GM18499 (cell line): ENCODE measurements at regions not wholly inside any gene's neighbourhood (a gene's known extent, or its start where the extent isn't known, plus 50 kb on each side); places are given as distances from the start of the nearest gene placed in this dataset.

Source experiments
- ATAC-seq: cut with Tn5 transposase; IDR thresholded peaks from one replicate; pipeline ENCODE4 v1.9.1; 2021; ENCODE audit warnings: moderate number of reproducible peaks; ENCODE audit not compliant: insufficient read depth, unreplicated experiment

GRCh38 chrX:134172588-134173259, 64.3 kb upstream of the CCDC160 start:
- ATAC-seq: no peak

- ATAC-seq: no peak
These were observed 63.3 kb upstream of the CCDC160 start for GRCh38 chrX:134173541-134174272.

- no peak for ATAC-seq
These were observed 62.7 kb upstream of the CCDC160 start for GRCh38 chrX:134174273-134174660.

DNA sequence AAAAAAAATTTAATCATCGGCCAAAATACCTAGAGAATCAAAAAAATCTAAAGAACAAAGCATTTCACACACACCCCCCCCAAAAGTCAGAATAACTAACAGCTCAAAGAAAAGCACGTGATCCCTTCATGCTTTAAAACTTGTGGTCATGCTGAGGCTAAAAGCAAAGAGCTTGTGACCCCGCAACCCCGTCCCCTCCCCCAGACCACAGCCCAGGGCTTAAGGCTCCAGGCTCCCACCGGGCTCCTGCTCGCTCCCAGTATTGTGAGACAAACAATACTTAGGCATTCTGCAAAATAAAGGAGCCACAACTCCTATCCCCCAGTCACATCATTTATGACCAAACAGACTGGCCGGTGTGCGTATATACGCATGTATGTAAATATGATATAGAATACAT, 62.1 kb upstream of the CCDC160 start:
- no peak for ATAC-seq

- no peak for ATAC-seq
These were observed 59.5 kb upstream of the CCDC160 start for GRCh38 chrX:134177527-134177926.

DNA sequence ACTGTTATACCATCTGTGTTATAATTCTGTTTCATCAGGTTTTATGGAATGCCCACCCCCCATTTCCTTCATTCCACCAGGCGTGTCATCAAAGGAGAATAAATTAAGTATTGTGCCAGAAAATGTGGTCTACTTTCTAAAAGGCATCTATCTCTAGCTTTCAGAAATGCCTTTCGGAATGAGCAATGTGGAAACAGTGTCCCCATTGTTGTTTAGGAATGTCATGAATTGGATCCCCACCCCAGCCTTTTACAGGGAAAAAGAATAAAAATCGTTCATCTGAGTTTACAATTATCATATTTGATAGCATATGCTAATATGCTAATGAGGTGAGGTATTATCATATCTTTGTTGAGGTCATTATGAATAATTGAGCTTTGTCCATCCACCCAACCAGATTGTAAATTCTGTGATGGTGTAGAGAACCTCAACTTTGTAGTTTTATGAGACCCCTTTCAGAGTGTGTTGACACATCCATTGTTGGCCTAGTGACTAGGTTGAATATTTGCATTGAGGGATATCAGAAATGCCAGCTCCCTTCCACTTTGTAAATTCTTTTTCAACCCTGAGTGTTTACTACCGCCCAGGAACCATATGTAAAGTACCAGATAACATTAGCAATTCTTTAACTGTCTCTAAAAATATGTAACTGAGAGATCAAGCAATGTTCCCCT, 56.2 kb upstream of the CCDC160 start:
- no peak for ATAC-seq

- ATAC-seq: no peak
These were observed 55.7 kb upstream of the CCDC160 start for GRCh38 chrX:134181275-134181660.

DNA sequence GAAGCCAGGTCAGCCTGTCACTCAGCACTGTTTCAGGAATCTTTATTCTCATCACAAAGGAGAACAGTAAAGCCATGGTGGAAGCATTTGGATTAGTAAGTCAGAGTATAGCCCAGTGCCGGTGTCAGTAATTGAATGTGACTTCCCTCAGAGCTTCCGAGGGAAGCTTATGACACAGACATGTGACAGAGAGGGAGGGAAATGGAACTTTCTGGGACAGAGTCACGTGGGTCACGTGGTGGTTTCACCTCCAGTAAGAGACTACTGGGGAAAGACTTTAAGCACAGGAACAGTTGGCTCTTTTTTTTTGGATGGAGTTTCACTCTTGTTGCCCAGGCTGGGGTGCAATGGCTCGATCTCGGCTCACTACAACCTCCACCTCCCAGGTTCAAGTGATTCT, 53.3 kb upstream of the CCDC160 start:
- ATAC-seq: no peak

- ATAC-seq: no peak
These were observed 52.0 kb upstream of the CCDC160 start for GRCh38 chrX:134184936-134185335.

DNA sequence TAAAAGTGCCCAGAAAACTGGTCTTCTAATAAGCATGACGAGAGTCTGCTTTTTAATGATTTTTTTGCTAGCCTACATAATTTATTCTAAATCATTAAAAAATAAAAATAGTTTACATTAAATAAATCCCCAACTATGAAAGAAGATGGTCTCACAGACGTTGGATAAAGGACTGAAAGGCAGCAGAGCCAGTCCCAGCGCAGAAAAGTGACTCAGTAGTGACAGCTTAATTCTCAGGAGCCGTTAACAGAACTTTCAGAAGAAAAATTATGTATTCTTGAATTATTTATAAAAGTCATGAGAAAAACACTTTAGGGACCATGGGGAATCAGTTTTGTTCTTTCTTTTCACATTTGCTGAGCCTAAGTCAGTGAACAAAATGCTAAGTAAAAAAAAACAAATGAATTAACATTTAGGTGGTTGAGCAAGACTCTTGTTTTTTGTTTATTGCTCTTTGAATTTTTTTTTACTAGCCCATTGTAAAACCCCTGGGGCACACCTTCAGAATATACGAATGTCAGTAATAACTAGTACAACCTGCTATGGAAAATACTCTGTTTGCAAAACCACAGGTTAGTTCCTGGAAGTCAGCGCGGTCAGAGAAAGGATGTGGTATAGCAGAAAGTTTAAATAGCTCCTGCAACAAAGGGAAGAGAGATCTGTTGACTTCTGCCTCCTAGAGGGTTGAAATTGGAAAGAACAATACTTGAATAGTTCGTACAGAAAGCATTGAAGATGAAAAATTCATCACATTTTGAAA, 50.4 kb upstream of the CCDC160 start:
- ATAC-seq: no peak
